Subcutaneous abdominal adipose tissue (tissue), 5 donors: ENCODE measurements at regions not wholly inside any gene's neighbourhood (a gene's known extent, or its start where the extent isn't known, plus 50 kb on each side); places are given as distances from the start of the nearest gene placed in this dataset.
"Not testable (repeated sequence)": the region's sequence is repeated elsewhere in the genome, so short reads cannot be mapped to it uniquely, and the experiment has no call there.

Experiments
- H3K27ac ChIP-seq: one replicate; pipeline ENCODE4 v1.7.0; 2013; ENCODE audit warnings: low read depth, mild to moderate bottlenecking, inconsistent platforms, low read length, moderate library complexity
- H3K27me3 ChIP-seq, 5 donors: one replicate each; pipeline ENCODE4 v1.7.0; 2013; ENCODE audit warnings: low read length in 5 of 5, inconsistent platforms in 1 of 5; ENCODE audit not compliant: control insufficient read depth in 5 of 5, insufficient read depth in 4 of 5
- H3K36me3 ChIP-seq, 5 donors: one replicate each; pipeline ENCODE4 v1.7.0; 2013; ENCODE audit warnings: low read length in 5 of 5; ENCODE audit not compliant: control insufficient read depth in 5 of 5, insufficient read depth in 5 of 5
- H3K4me1 ChIP-seq, 5 donors: one replicate each; pipeline ENCODE4 v1.7.0; 2013; ENCODE audit warnings: low read length in 5 of 5, mild to moderate bottlenecking in 3 of 5, moderate library complexity in 1 of 5; ENCODE audit not compliant: control insufficient read depth in 5 of 5, insufficient read depth in 5 of 5
- H3K4me3 ChIP-seq, 5 donors: one replicate each; pipeline ENCODE4 v1.7.0; 2013; ENCODE audit warnings: low read length in 5 of 5, low read depth in 1 of 5
- H3K9ac ChIP-seq, 5 donors: one replicate each; pipeline ENCODE4 v1.7.0; 2013; ENCODE audit warnings: low read length in 5 of 5, mild to moderate bottlenecking in 4 of 5, moderate library complexity in 3 of 5
- H3K9me3 ChIP-seq, 5 donors: one replicate each; pipeline ENCODE4 v1.7.0; 2013; ENCODE audit warnings: low read length in 5 of 5; ENCODE audit not compliant: control insufficient read depth in 5 of 5
- donor health status: healthy.
- donor health status: healthy.
- donor health status: healthy.
- donor health status: healthy.
- donor health status: healthy.

- Histone ChIP-seq H3K27me3 (no peaks in the 10 kb centered on the region), H3K9ac (no peak overlapping the region), H3K4me1 (no peaks in the 10 kb centered on the region), H3K9me3 (no peaks in the 10 kb centered on the region), H3K36me3 (no peaks in the 10 kb centered on the region), H3K27ac (no peak overlapping the region), H3K4me3 (no peak overlapping the region)
These were observed 52.0 kb upstream of the LRIG1 start for GRCh38 chr3:66552846-66553245.

DNA sequence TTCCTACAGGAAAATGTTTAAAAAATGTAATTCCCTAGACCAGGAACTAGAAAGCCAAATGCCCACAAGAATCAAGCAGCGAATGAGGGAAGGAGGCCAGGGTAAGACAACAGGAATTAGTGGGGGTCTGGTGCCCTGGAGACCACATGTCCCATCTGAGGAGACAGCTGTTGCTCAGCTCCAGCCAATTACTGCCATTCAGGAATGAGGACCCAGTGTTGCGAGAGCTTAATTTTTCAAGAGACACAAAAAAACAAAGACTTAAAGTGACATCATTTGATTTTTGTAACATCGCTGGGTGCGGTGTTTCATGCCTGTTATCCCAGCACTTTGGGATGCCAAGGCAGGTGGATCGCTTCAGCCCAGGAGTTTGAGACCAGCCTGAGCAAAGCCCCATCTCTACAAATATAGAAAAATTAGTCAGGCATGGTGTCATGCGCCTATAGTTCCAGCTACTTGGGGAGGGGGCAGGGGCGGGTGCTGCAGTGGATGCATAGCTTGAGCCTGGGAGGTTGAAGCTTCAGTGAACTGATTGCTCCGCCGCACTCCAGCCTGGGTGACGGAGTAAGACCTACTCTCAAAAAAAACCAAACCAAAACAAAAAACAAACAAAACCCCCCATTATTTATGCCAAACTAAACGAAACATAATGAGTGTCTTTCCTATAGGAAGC, 52.8 kb upstream of the LRIG1 start:
- H3K27ac ChIP-seq: no peak overlapping the region
- H3K27me3 ChIP-seq: no peaks in the 10 kb centered on the region
- H3K9ac ChIP-seq: no peak overlapping the region
- no peaks in the 10 kb centered on the region for H3K4me1 ChIP-seq
- H3K36me3 ChIP-seq: no peaks in the 10 kb centered on the region
- no peaks in the 10 kb centered on the region for H3K9me3 ChIP-seq
- no peak overlapping the region for H3K4me3 ChIP-seq

DNA sequence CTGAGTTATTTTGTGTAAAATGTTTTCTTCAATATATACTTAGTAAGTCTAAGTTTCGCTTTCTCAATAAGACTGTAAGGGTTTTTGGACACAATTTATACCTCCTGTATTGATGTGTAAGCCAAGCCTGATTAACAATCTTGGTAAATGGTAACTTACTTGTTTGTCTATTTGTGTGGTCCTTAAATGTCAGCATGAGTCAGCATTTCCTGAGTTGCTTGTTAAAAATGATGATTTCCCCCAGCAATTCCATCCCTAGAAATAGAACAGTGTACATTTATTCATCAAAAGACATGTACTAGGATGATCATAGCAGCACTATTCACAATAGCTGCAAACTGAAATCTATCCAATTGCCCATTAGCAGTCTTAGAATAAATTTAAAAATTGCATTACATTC, 53.4 kb upstream of the LRIG1 start:
- Histone ChIP-seq H3K9ac (no peak overlapping the region), H3K4me3 (no peak overlapping the region), H3K9me3 (no peaks in the 10 kb centered on the region), H3K27me3 (no peaks in the 10 kb centered on the region), H3K36me3 (no peaks in the 10 kb centered on the region), H3K4me1 (no peaks in the 10 kb centered on the region), H3K27ac (no peak overlapping the region)

DNA sequence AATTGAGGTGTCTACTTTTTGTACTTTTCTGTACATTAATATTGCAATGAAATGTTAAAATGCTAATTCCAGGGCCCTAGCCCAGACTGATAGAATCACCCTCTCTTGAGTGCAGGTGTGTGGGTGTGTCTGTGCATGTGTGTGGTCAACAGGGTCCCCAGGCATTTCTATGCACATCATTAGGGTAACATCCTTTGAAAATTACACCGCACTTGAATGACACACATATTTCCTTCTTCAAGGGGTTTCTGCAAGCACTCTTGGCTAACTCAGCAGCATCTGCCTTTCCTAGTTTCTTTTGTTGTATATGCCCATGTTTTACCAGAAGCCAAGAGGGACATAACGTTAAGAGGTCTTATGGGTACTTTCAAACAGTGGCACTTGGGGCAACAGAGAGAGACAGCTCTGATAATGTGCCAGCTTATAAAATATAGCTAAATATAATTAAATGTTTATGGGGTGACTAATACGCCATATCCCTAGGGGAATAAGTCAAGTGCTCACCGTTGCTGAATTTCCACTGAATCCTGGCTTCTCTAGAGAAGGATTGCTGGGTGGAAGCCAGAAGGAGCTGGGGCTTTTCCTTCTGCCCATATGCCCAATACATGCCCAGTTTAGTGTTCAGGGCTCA, 54.5 kb upstream of the LRIG1 start:
- Histone ChIP-seq H3K36me3 (no peaks in the 10 kb centered on the region), H3K4me1 (no peaks in the 10 kb centered on the region), H3K9me3 (no peaks in the 10 kb centered on the region), H3K27me3 (no peaks in the 10 kb centered on the region), H3K4me3 (no peak overlapping the region), H3K27ac (no peak overlapping the region), H3K9ac (no peak overlapping the region)

DNA sequence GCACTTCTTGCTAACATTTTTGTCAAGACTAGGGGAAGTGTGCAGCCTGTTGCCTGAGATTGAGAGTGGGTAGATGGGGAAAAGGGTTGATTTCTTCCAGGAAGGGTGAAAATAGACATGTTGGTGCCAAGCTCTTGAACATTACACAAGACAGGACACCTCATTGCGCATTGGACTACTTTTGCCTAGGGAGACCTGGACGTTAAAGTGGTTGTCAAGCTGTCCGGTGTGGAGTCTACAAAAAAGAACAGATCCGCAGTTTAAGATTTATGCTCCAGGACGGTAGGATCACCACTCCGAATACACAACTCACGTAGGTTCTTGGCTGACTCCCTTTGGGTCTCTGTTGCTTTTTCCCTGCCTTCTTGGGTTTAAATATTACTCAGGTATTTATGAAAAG, 56.3 kb upstream of the LRIG1 start:
- H3K4me3 ChIP-seq: no peak overlapping the region

GRCh38 chr3:66559924-66560323, 59.1 kb upstream of the LRIG1 start:
- not testable (repeated sequence) for H3K4me3 ChIP-seq, H3K4me1 ChIP-seq, H3K9me3 ChIP-seq, H3K9ac ChIP-seq, H3K27me3 ChIP-seq, H3K27ac ChIP-seq, H3K36me3 ChIP-seq

More for the DNA sequence above, 56.3 kb upstream of the LRIG1 start:
- H3K27ac ChIP-seq: no peak overlapping the region
- no peak overlapping the region for H3K9ac ChIP-seq
- no peaks in the 10 kb centered on the region for H3K9me3 ChIP-seq
- no peaks in the 10 kb centered on the region for H3K4me1 ChIP-seq
- no peaks in the 10 kb centered on the region for H3K27me3 ChIP-seq
- no peaks in the 10 kb centered on the region for H3K36me3 ChIP-seq

- H3K9ac ChIP-seq: no peak overlapping the region
- H3K4me1 ChIP-seq: no peaks in the 10 kb centered on the region
- H3K4me3 ChIP-seq: no peak overlapping the region
- H3K9me3 ChIP-seq: no peaks in the 10 kb centered on the region
- no peaks in the 10 kb centered on the region for H3K27me3 ChIP-seq
- H3K27ac ChIP-seq: no peak overlapping the region
- no peaks in the 10 kb centered on the region for H3K36me3 ChIP-seq
These were observed 60.5 kb upstream of the LRIG1 start for GRCh38 chr3:66561367-66561766.

- Histone ChIP-seq H3K4me1 (no peaks in the 10 kb centered on the region), H3K27ac (no peak overlapping the region), H3K36me3 (no peaks in the 10 kb centered on the region), H3K9me3 (peaks cover 0 to 3% (median 0%) of the 10 kb centered on the region in 5 donors), H3K4me3 (no peak overlapping the region), H3K27me3 (no peaks in the 10 kb centered on the region), H3K9ac (no peak overlapping the region)
These were observed 64.5 kb upstream of the LRIG1 start for GRCh38 chr3:66565301-66565700.

DNA sequence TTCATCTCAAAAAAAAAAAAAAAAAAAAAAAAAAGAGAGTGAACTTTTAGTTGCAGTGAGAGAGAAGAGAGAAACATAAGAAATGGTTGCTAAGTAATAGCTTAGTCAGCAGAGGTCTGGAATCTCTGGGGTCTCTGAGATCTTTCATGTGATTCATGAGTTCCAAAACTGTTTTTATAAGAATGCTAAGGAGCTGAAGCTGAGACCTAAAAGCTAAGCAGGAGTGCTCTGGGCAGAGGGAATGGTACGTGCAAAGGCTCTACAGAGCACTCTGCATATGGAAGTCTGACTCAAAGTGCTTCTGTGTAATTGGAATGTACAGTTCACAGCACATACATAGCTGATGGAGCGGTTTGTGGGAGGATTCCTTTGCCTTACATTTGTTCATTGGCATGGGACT, 66.3 kb upstream of the LRIG1 start:
- Histone ChIP-seq H3K4me1 (peaks cover 0 to under 1% (median 0%) of the 10 kb centered on the region in 5 donors), H3K27ac (no peak overlapping the region), H3K27me3 (no peaks in the 10 kb centered on the region), H3K4me3 (no peak overlapping the region), H3K9me3 (peaks cover 0 to 3% (median 0%) of the 10 kb centered on the region in 5 donors), H3K9ac (no peak overlapping the region), H3K36me3 (no peaks in the 10 kb centered on the region)

DNA sequence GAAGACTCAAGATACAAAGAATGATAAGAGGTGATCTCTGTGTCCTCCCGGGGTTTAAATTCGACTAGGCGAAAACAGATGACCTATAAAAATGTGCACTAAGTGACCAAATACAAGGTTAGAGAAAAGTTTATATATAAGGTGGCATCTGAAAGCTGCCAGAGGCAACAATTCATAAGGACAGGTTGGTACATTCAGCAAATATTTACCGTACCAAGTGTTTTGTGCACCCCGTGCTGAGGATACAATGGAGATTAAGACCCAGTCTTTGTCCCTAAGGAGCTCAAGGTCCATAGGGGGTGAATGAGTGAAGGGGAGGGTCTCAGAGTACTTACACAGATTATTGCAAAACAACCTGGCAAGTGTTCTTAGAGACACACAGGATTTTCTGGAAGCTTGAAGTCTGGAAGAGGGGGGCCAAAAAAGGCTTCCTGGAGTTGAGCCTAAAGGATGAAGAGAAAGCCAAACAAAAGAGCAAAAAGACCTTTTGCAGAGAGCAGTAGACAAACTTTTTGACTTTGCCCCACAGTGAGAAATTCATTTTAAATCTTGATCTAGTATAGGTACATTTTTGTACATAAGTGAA, 71.4 kb upstream of the LRIG1 start:
- H3K4me1 ChIP-seq: peaks cover 0 to 4% (median 0%) of the 10 kb centered on the region in 5 donors
- no peak overlapping the region for H3K27ac ChIP-seq
- no peaks in the 10 kb centered on the region for H3K36me3 ChIP-seq
- no peak overlapping the region for H3K9ac ChIP-seq
- no peak overlapping the region for H3K4me3 ChIP-seq
- peaks cover 0 to 3% (median 0%) of the 10 kb centered on the region in 5 donors for H3K9me3 ChIP-seq
- no peaks in the 10 kb centered on the region for H3K27me3 ChIP-seq
